ENCODE measurements at regions not wholly inside any gene's neighbourhood (a gene's known extent, or its start where the extent isn't known, plus 50 kb on each side); places are given as distances from the start of the nearest gene placed in this dataset.

DNA sequence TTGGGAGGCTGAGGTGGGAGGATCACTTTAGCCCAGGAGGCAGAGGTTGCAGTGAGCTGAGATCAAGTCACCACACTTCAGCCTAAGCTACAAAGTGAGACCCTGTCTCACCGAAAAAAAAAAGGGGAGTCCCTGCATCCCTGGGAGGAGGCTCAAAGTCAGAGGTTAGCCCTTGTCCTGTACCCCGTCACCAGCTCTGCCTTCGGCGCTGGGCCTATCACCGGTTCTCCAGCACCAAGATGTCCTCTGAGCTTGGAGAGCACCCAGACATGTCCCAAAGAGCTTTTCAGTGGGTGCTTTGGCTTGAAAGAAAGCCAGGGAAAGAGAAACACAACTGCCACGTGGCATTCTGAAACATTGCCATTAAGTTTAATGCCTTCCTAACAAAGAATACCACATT lies 356.9 kb upstream of the TSHZ3 start:
- Histone ChIP-seq H3K9ac (ENCODE audit: low read depth, low read length, poor library complexity) (no peak overlapping the region), H3K36me3 (replicated peaks in 1 of 2; ENCODE audit: control insufficient read depth in 2 of 2, insufficient read depth in 2 of 2, low read length in 2 of 2) (no peaks in the 10 kb centered on the region), H3K27ac (replicated peaks; ENCODE audit: low read length) (no peak overlapping the region), H2AK5ac (ENCODE audit: low read depth, low read length) (no peak overlapping the region), H3K18ac (ENCODE audit: low read length) (no peak overlapping the region), H3K14ac (ENCODE audit: low read length) (no peak overlapping the region), H3K27me3 (ENCODE audit: control insufficient read depth in 3 of 3, insufficient read depth in 3 of 3, low read depth in 1 of 3, low read length in 3 of 3) (no peaks in the 10 kb centered on the region), H2BK120ac (ENCODE audit: low read depth, low read length) (no peak overlapping the region), H3K4me1 (ENCODE audit: control insufficient read depth in 2 of 2, insufficient read depth in 1 of 2, low read depth in 1 of 2, low read length in 2 of 2) (no peaks in the 10 kb centered on the region), H3K23ac (ENCODE audit: low read depth, low read length, poor library complexity) (no peak overlapping the region), H3K4me2 (ENCODE audit: insufficient read depth, low read length, poor library complexity, severe bottlenecking) (no peak overlapping the region), H2BK5ac (ENCODE audit: low read length) (no peak overlapping the region), H3K4me3 (ENCODE audit: low read length in 2 of 2) (no peak overlapping the region), H2BK12ac (ENCODE audit: low read length) (no peak overlapping the region), H3K4ac (ENCODE audit: low read length) (no peak overlapping the region), H4K8ac (ENCODE audit: low read depth, low read length) (no peak overlapping the region), H4K91ac (ENCODE audit: low read depth, low read length, poor library complexity) (no peak overlapping the region), H2AFZ (ENCODE audit: low read length) (no peak overlapping the region), H3K9me3 (replicated peaks in 1 of 2; ENCODE audit: control insufficient read depth in 2 of 2, insufficient read depth in 1 of 2, low read depth in 1 of 2, low read length in 2 of 2) (no peaks in the 10 kb centered on the region), H3K79me1 (ENCODE audit: low read depth, low read length) (no peaks in the 10 kb centered on the region), H2BK15ac (ENCODE audit: low read length) (no peak overlapping the region)
- no CpG with 5 or more reads among the region's 6 CpGs for WGBS, 2 donors (ENCODE audit: extremely low coverage in 2 of 2, insufficient read length in 2 of 2, insufficient replicate concordance in 1 of 2)
- DNase-seq (ENCODE audit: low spot score), result no peak

GRCh38 chr19:31706691-31707620 lies 357.7 kb upstream of the TSHZ3 start:
- H3K27me3 ChIP-seq (ENCODE audit: control insufficient read depth in 3 of 3, insufficient read depth in 3 of 3, low read depth in 1 of 3, low read length in 3 of 3), result no peaks in the 10 kb centered on the region
- H3K79me1 ChIP-seq (ENCODE audit: low read depth, low read length), result no peaks in the 10 kb centered on the region
- H3K4me3 ChIP-seq (ENCODE audit: low read length in 2 of 2), result no peak overlapping the region
- H2BK120ac ChIP-seq (ENCODE audit: low read depth, low read length), result no peak overlapping the region
- H2AK5ac ChIP-seq (ENCODE audit: low read depth, low read length), result no peak overlapping the region
- no peak overlapping the region for H3K18ac ChIP-seq (ENCODE audit: low read length)
- no peak overlapping the region for H3K27ac ChIP-seq (replicated peaks; ENCODE audit: low read length)
- DNase-seq (ENCODE audit: low spot score), result no peak
- H3K23ac ChIP-seq (ENCODE audit: low read depth, low read length, poor library complexity), result no peak overlapping the region
- no CpG with 5 or more reads among the region's 18 CpGs for WGBS, 2 donors (ENCODE audit: extremely low coverage in 2 of 2, insufficient read length in 2 of 2, insufficient replicate concordance in 1 of 2)
- H3K4me1 ChIP-seq (ENCODE audit: control insufficient read depth in 2 of 2, insufficient read depth in 1 of 2, low read depth in 1 of 2, low read length in 2 of 2), result no peaks in the 10 kb centered on the region
- H3K9ac ChIP-seq (ENCODE audit: low read depth, low read length, poor library complexity), result no peak overlapping the region
- peaks cover 0 to 2% of the 10 kb centered on the region in 2 donors for H3K9me3 ChIP-seq (replicated peaks in 1 of 2; ENCODE audit: control insufficient read depth in 2 of 2, insufficient read depth in 1 of 2, low read depth in 1 of 2, low read length in 2 of 2)
- H3K4ac ChIP-seq (ENCODE audit: low read length), result no peak overlapping the region
- H2BK15ac ChIP-seq (ENCODE audit: low read length), result no peak overlapping the region
- no peak overlapping the region for H2BK5ac ChIP-seq (ENCODE audit: low read length)
- H3K4me2 ChIP-seq (ENCODE audit: insufficient read depth, low read length, poor library complexity, severe bottlenecking), result no peak overlapping the region
- H3K14ac ChIP-seq (ENCODE audit: low read length), result no peak overlapping the region
- H2AFZ ChIP-seq (ENCODE audit: low read length), result no peak overlapping the region
- H2BK12ac ChIP-seq (ENCODE audit: low read length), result no peak overlapping the region
- H3K36me3 ChIP-seq (replicated peaks in 1 of 2; ENCODE audit: control insufficient read depth in 2 of 2, insufficient read depth in 2 of 2, low read length in 2 of 2), result no peaks in the 10 kb centered on the region
- H4K8ac ChIP-seq (ENCODE audit: low read depth, low read length), result no peak overlapping the region
- H4K91ac ChIP-seq (ENCODE audit: low read depth, low read length, poor library complexity), result no peak overlapping the region

DNA sequence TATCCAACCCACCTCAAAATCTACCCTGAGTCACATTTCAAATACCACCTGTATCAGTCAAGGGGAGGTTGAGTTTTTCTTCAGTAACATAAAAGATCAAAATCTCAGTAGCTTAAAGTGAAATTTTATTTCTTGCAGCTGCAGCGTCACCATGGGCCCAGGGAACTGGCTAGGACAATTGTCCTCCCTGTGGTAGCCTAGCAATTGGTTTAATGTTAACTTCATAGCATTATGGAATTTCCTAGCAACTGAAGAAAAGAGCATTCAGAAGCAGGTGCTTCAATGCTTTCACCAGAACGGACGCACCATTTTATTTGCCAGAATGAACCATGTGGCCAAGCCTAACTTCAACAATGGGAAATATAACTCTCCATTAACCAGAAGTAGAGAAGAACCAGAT lies 359.3 kb upstream of the TSHZ3 start:
- Histone ChIP-seq H3K4me3 (ENCODE audit: low read length in 2 of 2) (no peak overlapping the region), H2BK120ac (ENCODE audit: low read depth, low read length) (no peak overlapping the region), H2BK15ac (ENCODE audit: low read length) (no peak overlapping the region), H3K14ac (ENCODE audit: low read length) (no peak overlapping the region), H4K8ac (ENCODE audit: low read depth, low read length) (no peak overlapping the region), H3K4ac (ENCODE audit: low read length) (no peak overlapping the region), H2BK5ac (ENCODE audit: low read length) (no peak overlapping the region), H3K27ac (replicated peaks; ENCODE audit: low read length) (no peak overlapping the region), H3K9me3 (replicated peaks in 1 of 2; ENCODE audit: control insufficient read depth in 2 of 2, insufficient read depth in 1 of 2, low read depth in 1 of 2, low read length in 2 of 2) (peaks cover 0 to 2% of the 10 kb centered on the region in 2 donors), H4K91ac (ENCODE audit: low read depth, low read length, poor library complexity) (no peak overlapping the region), H3K18ac (ENCODE audit: low read length) (no peak overlapping the region), H3K36me3 (replicated peaks in 1 of 2; ENCODE audit: control insufficient read depth in 2 of 2, insufficient read depth in 2 of 2, low read length in 2 of 2) (no peaks in the 10 kb centered on the region), H3K27me3 (ENCODE audit: control insufficient read depth in 3 of 3, insufficient read depth in 3 of 3, low read depth in 1 of 3, low read length in 3 of 3) (no peaks in the 10 kb centered on the region), H2BK12ac (ENCODE audit: low read length) (no peak overlapping the region), H3K23ac (ENCODE audit: low read depth, low read length, poor library complexity) (no peak overlapping the region), H2AK5ac (ENCODE audit: low read depth, low read length) (no peak overlapping the region), H3K4me2 (ENCODE audit: insufficient read depth, low read length, poor library complexity, severe bottlenecking) (no peak overlapping the region), H2AFZ (ENCODE audit: low read length) (no peak overlapping the region), H3K79me1 (ENCODE audit: low read depth, low read length) (no peaks in the 10 kb centered on the region), H3K9ac (ENCODE audit: low read depth, low read length, poor library complexity) (no peak overlapping the region), H3K4me1 (ENCODE audit: control insufficient read depth in 2 of 2, insufficient read depth in 1 of 2, low read depth in 1 of 2, low read length in 2 of 2) (no peaks in the 10 kb centered on the region)
- no peak for DNase-seq (ENCODE audit: low spot score)
- no CpG with 5 or more reads among the region's 3 CpGs for WGBS, 2 donors (ENCODE audit: extremely low coverage in 2 of 2, insufficient read length in 2 of 2, insufficient replicate concordance in 1 of 2)

DNA sequence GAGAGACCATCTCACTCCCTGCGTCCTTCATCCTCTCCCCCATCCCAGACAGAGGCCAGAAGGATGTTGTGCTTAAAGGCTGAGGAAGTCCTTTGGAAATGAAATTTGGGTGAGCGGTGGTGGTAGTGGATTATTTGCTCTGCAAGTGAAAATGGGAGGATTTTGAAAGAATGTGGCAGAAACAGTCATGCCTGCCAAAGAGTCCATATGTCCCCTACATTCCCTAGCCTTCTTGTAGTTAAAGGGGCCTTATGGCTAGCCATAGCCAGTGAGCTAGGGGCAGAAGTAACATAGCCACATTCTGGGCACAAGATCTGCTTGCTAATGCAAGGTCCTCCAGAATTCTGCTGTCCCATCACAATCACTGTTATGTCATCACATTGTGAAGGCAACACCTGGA lies 360.2 kb upstream of the TSHZ3 start:
- H3K27ac ChIP-seq (replicated peaks; ENCODE audit: low read length), result no peak overlapping the region
- peaks cover 0 to 2% of the 10 kb centered on the region in 2 donors for H3K9me3 ChIP-seq (replicated peaks in 1 of 2; ENCODE audit: control insufficient read depth in 2 of 2, insufficient read depth in 1 of 2, low read depth in 1 of 2, low read length in 2 of 2)
- H3K4me3 ChIP-seq (ENCODE audit: low read length in 2 of 2), result no peak overlapping the region
- no peak overlapping the region for H4K8ac ChIP-seq (ENCODE audit: low read depth, low read length)
- H2AFZ ChIP-seq (ENCODE audit: low read length), result no peak overlapping the region
- no peak overlapping the region for H3K4me2 ChIP-seq (ENCODE audit: insufficient read depth, low read length, poor library complexity, severe bottlenecking)
- H3K4me1 ChIP-seq (ENCODE audit: control insufficient read depth in 2 of 2, insufficient read depth in 1 of 2, low read depth in 1 of 2, low read length in 2 of 2), result no peaks in the 10 kb centered on the region
- H2BK5ac ChIP-seq (ENCODE audit: low read length), result no peak overlapping the region
- H3K4ac ChIP-seq (ENCODE audit: low read length), result no peak overlapping the region
- no peak overlapping the region for H3K9ac ChIP-seq (ENCODE audit: low read depth, low read length, poor library complexity)
- H3K23ac ChIP-seq (ENCODE audit: low read depth, low read length, poor library complexity), result no peak overlapping the region
- H3K14ac ChIP-seq (ENCODE audit: low read length), result no peak overlapping the region
- H2AK5ac ChIP-seq (ENCODE audit: low read depth, low read length), result no peak overlapping the region
- no peak overlapping the region for H4K91ac ChIP-seq (ENCODE audit: low read depth, low read length, poor library complexity)
- WGBS, 2 donors (ENCODE audit: extremely low coverage in 2 of 2, insufficient read length in 2 of 2, insufficient replicate concordance in 1 of 2), result no CpG with 5 or more reads among the region's 2 CpGs
- H3K79me1 ChIP-seq (ENCODE audit: low read depth, low read length), result no peaks in the 10 kb centered on the region
- H2BK120ac ChIP-seq (ENCODE audit: low read depth, low read length), result no peak overlapping the region
- no peak for DNase-seq (ENCODE audit: low spot score)
- no peak overlapping the region for H2BK15ac ChIP-seq (ENCODE audit: low read length)
- no peak overlapping the region for H2BK12ac ChIP-seq (ENCODE audit: low read length)
- no peak overlapping the region for H3K18ac ChIP-seq (ENCODE audit: low read length)
- H3K27me3 ChIP-seq (ENCODE audit: control insufficient read depth in 3 of 3, insufficient read depth in 3 of 3, low read depth in 1 of 3, low read length in 3 of 3), result no peaks in the 10 kb centered on the region
- H3K36me3 ChIP-seq (replicated peaks in 1 of 2; ENCODE audit: control insufficient read depth in 2 of 2, insufficient read depth in 2 of 2, low read length in 2 of 2), result no peaks in the 10 kb centered on the region

Data from neuronal stem cell (in vitro differentiated cells).